HS-27A (cell line): ENCODE measurements at regions not wholly inside any gene's neighbourhood (a gene's known extent, or its start where the extent isn't known, plus 50 kb on each side); places are given as distances from the start of the nearest gene placed in this dataset.

Experiments used
- DNase-seq: peaks from one replicate; pipeline ENCODE4 v3.0.0-alpha.2; 2012; ENCODE audit warnings: low read depth, missing footprints

DNA sequence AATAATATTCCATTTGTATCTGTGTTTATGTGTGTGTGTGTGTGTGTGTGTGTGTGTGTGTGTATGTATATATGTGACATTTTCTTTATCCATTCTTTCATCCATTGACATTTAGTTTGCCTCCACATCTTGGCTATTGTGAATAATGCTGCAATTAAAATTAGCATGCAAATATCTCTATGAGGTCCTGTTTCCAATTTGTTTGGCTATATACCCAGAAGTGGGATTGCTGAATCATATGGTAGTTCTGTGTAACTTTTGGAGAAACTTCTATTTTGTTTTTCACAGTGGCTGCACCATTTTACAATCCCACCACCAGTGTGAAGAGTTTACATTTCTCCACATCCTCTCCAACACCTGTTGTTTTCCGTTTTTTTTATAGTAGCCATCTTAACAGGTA lies 53.1 kb downstream of the CH25H start:
- no peak for DNase-seq

DNA sequence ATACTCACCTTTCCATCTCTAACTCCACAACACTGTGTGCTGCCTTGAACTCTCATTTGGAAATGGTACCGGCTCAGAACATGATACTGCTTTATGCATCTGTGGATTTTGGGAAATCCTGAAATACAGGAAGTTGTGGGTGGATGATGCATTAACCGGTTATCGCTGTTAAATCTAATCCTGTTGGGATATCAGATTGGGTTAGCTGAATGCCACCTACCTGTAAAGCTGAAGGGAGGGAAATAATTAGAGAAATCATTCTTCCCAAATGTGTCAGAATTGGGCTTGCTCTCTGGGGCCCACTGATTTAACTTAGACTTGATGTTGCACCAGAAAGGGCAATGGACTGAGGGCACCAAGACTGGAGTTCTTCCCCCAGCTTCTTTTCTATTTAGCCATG lies 54.0 kb downstream of the CH25H start:
- no peak for DNase-seq

DNA sequence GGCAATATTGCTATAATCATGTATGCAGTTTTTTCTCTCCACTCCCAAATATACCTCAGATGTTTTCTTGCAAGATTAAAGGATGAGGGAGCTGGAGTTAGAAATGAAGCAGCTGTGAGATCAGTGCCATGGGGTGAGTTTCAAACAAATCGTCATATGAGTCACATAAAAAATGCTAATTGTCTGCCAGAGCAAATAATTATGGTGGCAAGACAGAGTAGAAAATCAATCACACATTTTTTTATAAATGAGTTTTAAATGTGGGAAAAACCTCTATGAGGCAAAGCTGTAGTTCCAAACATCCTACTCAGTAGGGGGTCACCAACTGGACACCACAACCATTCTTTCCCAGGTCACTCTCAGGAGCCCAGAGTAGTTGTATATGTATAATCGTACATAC lies 55.3 kb downstream of the CH25H start:
- no peak for DNase-seq

DNA sequence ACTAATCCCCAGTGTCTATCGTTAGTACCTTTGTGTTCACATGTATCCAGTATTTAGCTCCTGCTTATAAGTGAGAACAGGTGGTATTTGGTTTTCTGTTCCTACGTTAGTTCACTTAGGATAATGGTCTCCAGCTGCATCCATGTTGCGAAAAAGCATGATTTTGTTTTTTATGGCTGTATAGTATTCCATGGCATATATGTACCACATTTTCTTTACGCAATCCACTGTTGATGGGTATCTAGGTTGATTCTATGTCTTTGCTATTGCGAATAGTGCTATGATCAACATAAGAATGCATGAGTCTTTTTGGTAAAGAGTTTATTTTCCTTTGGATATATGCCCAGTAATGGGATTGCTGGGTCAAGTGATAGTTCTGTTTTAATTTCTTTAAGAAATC lies 59.1 kb downstream of the CH25H start:
- DNase-seq: no peak

DNA sequence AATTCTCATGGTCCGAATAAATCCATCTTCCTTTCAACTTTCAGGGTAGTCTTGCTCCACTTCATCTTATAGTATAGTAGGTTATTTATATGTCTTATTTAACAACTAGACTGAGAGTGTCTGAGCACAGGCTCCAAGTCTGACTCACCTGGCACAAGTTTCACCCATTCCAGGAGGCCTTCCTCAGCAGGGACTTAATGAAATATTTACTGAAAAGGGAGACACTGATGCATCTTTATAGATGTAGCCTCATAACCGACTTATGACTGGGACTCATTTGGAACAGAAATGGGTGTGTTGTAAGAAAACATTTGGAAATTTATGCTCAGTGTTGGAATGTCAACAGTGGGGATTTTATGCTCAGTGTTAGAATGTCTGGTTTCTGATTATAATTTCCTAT lies 59.9 kb downstream of the CH25H start:
- no peak for DNase-seq

DNA sequence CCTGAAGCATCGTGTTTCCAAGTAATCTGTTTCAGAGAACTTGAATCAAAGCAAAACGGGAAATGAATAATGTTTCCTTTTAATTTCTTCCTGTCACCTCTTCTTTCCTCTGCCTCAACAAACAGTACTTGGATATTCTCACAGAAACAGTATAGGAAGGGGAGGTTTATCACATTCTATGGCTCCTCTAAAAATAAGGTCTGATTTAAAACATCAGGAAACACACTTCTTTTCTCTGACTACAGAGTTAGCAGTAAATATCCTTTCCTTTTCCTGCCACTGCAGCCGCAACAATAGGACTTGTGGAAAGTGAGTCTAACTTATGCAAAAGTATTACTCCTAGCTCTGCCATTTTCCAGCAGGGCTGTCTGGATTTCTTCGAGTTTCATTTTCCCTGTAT lies 62.3 kb downstream of the CH25H start:
- no peak for DNase-seq

DNA sequence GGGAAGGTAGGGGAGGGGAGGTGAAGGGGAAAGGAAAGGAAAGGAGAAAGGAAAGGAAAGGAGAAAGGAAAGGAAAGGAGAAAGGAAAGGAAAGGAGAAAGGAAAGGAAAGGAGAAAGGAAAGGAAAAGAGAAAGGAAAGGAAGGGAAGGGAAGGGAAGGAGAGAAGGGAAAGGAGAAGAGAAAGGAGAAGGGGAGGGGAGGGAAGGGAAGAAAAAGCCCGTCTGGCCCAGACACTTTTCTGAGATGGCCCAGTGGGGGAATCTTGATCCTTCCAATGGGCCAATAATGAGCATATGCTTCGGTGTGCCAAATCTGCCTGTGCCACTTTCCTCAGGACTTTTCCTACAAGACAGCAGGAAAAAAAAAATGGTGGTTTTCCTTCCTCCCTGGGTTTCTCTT lies 64.5 kb downstream of the CH25H start:
- DNase-seq: no peak

DNA sequence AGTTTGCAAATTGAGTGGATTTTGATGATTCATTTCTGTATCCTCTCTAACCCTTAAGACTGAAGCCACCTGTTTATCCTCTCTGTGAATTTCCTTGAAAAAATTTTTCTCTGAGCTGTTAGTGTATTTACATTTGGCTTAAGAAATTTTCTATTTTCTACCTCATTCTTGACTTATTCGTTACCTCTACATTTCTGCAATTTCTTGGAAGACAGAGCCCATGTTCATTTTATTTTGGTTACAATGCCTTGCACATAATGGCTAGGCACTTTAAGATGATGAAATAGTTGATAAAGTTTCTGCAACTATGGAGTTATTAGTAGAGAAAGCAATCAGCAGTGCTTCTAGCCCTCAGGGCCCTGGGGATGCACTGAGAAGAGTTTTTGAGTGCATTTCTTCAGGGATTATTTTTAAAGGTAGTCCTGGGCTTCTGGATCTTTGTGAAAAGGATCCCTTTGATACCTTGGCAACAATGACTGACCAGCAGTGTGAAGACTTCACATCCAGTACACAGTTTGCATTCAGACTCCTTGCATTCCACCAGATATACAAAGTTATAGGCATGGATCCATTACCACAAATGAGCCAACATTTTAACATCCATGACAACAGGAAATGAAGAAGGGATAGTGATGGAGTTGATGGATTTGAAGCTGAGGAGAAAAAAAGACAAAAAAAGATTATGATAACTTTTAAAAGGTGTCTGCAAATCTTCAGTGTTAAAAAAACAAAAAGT lies 68.2 kb downstream of the CH25H start:
- DNase-seq: no peak

DNA sequence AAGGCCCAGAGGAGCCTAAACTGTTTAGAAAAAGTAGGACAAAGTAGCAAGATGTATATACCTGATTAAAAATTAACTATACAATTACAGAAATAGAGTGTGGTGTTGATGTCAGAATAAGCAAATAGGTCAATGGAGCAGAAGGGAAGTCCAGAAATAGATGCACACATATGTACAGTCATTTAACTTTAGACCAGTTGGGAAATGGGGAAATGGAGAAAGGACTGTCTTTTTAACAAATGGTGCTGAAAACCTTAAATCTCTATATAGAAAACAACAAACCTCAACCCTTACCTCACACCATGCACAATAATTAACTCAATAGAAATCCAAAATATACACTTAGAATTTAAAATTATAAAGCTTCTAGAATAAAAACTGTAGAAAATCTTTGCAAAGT lies 72.2 kb downstream of the CH25H start:
- no peak for DNase-seq

DNA sequence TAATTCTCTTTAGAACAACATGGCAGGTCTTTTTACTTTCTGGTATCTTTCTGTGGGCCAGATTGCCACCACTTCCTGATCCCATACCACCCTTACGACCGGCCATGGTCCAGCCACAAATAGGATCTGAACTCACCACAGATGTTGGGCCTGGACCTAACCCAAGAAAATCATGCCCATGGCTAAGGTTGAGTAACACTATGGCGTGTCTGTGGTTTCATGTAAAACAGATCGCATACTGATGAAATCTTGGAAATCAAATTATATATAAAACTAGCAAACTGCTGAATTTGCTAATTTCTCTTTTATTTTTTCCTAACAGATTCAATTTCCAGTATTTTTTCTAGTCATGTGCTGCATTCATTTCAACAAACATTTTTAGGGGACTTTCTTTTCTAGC lies 77.2 kb downstream of the CH25H start:
- DNase-seq: no peak

DNA sequence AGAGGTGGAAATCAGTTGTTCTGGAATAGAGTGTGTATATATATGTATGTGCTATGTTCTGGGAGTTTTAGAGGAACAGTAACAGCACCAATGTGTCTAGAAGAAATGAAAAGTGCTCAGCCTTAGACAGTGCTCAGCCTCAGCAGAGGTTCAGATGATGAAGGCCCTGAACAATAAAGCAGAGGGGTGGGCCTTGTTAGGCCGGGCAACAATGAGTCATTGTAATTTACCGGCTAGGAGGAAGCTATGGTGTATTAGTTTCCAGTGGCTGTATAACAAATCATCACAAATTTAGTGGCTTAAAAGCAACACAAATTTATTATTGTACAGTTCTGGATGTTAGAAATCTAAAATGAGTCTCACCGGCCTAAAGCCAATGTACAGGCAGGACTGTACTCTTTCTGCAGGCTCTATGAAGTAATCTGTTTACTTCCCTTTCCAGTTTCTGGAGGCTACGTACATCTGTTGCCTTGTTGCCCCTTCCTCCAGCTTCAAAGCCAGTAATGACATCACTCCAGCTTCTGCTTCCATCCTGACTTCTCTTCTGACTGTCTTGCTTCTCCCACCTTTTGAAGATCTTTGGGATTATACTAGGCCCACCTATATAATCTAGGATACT lies 84.6 kb downstream of the CH25H start:
- no peak for DNase-seq

DNA sequence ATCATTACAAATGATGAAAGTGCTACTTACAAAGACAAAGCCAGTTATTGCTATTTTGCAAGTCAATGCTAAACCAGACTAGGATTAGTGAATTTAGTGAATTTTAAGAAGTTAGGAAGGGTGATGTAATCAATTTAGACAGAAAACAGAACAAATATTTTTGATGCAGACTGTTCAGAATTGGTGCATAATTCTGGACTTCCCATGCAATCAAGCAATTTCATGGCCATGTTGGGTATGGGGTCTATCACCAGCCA lies 85.4 kb downstream of the CH25H start:
- no peak for DNase-seq

DNA sequence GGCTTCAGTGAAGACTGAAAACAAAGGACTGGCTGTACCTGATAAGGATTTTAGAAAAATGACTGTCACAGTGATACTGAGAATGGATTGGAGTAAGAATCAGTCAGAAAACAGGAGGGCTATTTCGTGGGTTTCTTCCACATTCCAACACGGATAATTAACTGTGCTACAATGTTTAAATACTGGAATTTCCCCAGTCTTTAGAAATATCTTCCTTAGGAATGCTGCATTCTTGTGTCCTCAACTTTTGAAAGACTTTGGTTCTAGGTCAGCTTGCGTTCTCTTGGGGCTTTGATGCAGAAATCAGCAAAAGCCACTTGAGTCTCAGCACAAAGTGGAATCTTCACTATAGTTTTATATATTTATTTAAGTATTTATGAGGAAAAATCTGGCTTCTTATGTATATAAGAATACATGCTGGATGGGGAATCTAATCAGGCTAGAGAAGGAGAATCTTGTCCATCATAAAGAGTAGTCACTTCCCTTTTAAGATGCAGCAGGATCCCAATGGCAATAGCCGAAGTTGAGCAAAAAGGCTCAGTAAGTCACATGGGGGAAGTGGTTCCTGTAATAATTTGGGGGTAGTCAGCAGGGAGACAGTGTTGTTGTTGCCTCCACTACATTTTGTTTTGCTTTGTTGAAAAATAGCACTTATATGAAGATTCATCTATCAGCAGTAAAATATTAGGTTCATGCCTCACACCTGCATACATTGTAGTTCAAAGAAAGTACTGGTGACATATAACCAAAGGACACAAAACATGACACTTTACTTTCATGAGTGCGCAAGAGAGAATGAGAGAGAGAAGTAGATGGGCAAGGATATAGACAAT lies 86.0 kb downstream of the CH25H start:
- no peak for DNase-seq

DNA sequence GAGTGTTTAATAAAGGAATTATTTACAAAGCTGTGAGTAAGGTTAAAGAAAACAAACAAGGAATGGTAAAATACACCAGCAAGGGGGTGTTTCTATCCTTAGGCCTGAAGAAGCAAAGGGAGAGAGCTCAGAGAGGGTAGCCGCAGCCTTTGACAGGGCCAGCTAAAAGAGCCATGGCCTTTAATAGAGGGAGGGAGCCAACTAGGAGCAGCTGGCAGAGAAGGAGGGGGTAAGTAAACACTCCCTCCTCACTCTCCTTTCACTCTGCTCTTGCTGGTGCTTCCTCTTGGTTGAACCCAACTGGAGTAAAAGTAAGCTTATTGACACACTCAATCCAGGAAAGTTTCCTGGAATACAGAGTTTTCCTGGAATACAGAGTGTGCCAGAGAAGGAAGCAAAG lies 87.5 kb downstream of the CH25H start:
- no peak for DNase-seq

DNA sequence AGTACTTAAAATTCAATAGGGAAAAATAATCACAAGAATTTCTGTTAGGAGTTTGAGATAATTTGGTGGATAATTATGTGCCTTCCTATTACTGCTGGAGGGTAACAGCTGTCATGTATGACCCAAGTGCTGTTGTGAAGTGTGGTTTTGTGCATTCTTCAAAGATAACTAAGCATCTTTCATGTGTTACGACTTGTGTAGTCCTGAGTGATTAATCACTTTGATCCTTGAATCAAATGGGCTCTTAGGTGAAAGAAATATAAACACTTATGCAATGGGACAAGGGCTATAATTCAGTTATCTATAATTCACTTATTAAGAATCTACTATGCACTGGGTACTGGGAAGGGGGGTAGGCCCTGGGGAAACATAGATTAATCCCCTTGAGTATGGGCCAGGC lies 89.0 kb downstream of the CH25H start:
- DNase-seq: peak; percentile 14

DNA sequence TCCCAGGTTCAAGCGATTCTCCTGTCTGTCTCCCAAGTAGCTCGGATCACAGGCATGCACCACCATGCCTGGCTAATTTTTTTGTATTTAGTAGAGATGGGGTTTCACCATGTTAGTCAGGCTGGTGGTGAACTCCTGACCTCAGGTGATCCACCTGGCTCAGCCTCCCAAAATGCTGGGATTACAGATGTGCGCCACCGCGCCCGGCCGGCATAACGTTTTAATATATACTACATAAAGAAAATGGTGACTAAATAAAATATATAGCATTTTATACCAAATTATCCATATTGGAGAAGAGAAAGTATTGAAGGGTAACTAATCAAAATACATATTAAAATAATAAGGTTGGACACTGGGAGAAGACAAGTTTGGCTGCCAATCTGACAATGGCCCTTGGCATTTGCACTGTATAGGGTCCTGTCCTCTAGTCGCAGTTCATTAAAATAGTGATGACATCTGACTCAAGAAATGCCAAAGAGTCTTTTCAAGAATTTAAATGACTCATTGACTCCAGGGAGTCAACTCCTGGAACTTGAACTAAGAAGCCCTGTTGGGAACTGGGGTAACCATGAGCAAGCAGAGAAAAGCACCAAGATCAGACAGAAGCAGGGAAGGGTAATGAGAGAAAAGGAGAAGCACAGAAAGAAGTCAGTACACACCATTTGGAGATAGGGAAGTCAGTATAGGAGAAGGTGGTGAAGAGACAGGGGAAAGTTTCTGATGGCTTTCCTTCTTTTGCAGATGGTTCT lies 91.1 kb downstream of the CH25H start:
- peak; percentile 36 for DNase-seq

DNA sequence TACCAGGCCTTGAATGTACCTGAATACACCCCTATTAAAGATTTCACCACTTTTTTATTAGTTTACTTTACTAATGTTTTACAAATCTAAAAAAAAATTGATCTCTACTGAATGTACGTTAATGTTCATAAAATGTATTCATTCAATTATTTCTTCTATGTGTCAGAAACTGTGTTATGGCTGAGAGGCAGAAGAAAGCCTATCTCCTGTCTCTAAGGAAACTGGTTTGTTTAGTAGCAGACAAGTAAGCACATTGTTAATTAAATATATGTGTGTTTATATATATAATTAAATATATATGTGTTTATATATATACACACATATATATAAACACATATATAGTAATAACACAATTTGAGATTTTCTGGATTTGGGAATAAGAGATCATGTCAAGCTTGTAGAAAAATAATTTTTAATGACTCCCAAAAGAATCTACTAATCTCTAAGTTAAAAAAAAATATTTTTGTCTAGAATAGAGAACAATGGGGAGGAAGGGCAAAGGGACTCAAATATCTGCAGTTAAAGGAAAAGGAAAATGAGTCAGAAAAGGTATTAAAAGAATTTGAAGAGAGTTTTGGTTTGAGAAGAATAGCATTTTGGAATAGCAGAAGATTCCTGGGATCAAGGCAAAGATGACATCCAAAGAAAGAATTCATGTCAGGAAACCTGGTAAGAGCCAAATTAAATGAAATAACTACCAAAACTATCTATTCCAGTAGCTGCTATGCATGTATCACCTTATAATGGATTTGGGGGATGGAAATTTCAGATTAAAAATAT lies 92.1 kb downstream of the CH25H start:
- DNase-seq: peak; percentile 2

DNA sequence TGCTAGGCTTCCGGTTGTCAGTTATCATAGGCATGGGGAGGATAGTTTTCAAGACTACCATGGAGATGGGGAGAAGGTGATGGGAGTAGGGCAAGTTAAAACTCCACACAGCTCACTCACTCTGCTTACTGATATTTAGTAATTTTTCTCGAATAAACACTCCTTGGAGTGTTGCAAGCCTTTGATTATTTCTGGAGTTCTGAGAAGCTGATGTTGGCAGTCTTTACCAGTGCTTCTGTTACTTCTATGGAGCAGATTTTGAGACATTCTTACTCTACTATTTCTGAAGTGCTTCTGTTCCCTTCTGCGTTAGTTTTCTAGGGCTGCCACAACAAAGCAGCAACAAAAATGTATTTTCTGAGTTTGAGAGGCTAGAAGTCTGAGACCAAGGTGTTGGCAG lies 104.4 kb downstream of the CH25H start:
- no peak for DNase-seq

DNA sequence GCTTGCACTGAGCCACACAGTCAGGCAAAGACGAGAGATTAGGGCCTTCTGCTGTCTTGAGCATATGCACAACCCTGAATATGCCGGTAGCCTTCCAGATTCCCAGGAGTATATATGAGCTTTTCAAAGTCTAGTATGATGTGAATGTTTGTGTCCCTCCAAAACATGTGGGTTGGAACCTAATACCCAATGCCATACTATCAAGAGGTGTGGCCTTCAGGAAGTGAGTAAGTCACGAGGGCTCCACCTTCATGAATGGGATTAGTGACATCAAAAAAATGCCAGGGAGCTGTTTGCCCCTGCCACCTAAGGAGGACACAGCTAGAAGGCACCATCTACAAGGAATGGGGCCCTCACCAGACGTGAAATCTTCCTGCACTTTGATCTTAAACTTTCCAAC lies 105.2 kb downstream of the CH25H start:
- no peak for DNase-seq

DNA sequence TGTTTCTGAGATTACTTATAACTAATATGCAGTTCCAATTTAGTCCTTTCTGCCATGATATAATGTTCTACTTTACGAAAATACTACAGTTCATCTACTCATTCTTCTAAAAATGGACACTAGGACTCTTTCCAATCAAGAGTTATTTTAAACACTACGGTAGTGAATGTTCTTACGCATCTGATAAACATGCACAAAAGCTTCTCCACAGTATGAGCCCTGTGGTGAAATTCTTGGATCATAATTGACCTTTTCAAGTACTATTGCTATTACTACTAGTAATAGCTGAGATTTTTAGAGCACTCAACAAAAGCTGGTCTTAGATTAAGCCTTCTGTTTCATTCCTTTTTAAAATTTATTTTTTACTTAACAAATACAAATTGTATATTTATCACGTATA lies 106.4 kb downstream of the CH25H start:
- no peak for DNase-seq

DNA sequence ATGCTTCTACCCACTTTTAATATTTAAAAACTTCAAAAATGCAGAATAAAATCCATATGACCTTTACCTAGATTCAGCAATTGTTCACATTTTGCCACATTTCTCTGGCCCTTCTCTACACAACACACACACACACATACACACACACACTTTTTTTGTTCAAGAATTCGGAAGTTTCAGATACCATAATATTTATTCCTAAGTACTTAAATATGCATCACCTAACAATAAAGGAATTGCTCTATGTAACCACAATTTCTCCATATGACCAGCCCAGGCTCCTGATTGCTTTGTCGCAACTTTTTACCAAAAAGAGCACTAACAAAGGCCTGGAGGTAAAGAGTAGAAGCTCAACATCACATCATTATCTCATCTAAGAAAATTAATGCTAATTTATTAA lies 106.6 kb downstream of the FAS start:
- no peak for DNase-seq
